ENCODE measurements at regions not wholly inside any gene's neighbourhood (a gene's known extent, or its start where the extent isn't known, plus 50 kb on each side); places are given as distances from the start of the nearest gene placed in this dataset.

DNA sequence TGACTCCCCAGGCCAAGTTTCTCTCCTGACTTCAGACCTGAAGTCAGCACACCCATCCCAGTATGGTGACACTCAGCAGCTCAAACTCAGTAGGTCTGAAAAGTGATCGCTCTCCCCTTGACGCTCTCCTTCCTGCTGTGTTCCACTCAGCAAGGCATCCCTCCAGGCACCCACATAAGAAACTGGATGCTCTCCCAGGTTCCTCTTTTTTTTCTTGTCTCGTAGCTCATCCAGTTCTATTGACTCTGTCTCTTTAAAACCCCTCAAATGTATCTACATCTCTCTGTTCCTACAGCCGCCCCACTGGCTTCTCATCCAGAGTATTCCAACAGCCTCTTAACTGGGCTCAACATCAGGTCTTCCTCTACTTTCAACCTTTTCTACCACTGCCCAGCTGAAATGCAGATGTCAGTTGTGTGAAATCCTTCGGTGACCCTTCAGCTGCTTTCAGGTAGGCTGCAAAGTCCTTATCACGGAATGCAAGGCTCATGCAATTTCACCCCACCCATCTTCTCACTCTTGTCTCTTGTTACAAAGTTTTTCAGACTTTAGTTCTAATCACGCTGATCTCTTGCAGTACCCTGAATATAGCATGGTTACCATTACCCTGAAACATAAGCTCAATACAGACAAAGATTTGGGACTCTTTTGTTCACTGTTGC, 286.2 kb upstream of the POU3F1 start:
- Histone ChIP-seq H3K4ac (ENCODE audit: low read depth, low read length) (no peak overlapping the region), H3K36me3 (ENCODE audit: control insufficient read depth, insufficient read depth, low read length) (no peaks in the 10 kb centered on the region), H3K27me3 (ENCODE audit: insufficient read depth, low read length, poor library complexity) (no peaks in the 10 kb centered on the region), H4K5ac (ENCODE audit: low read length) (no peak overlapping the region), H2AK5ac (ENCODE audit: low read length) (no peak overlapping the region), H2BK5ac (ENCODE audit: low read length) (no peak overlapping the region), H3K18ac (ENCODE audit: low read length) (no peak overlapping the region), H3K9ac (ENCODE audit: low read length) (no peak overlapping the region), H3K23ac (ENCODE audit: low read length) (no peak overlapping the region), H3K79me2 (ENCODE audit: control insufficient read depth, insufficient read depth, low read length) (no peaks in the 10 kb centered on the region), H2BK120ac (ENCODE audit: low read depth, low read length) (no peak overlapping the region), H2BK15ac (replicated peaks; ENCODE audit: low read depth) (no peak overlapping the region), H3K79me1 (ENCODE audit: low read length) (no peaks in the 10 kb centered on the region), H3K4me3 (ENCODE audit: low read length) (no peak overlapping the region), H3K4me1 (ENCODE audit: control insufficient read depth, low read depth, low read length) (peaks cover 3% of the 10 kb centered on the region), H3K56ac (ENCODE audit: low read length) (no peak overlapping the region), H3K27ac (ENCODE audit: low read depth, low read length) (no peak overlapping the region), H4K8ac (ENCODE audit: low read depth, low read length) (no peak overlapping the region), H3K4me2 (ENCODE audit: low read length) (no peak overlapping the region)
- DNase-seq: no peak
- WGBS (ENCODE audit: extremely low coverage, insufficient coverage, low lambda C conversion rate): no CpG with 5 or more reads among the region's 7 CpGs

DNA sequence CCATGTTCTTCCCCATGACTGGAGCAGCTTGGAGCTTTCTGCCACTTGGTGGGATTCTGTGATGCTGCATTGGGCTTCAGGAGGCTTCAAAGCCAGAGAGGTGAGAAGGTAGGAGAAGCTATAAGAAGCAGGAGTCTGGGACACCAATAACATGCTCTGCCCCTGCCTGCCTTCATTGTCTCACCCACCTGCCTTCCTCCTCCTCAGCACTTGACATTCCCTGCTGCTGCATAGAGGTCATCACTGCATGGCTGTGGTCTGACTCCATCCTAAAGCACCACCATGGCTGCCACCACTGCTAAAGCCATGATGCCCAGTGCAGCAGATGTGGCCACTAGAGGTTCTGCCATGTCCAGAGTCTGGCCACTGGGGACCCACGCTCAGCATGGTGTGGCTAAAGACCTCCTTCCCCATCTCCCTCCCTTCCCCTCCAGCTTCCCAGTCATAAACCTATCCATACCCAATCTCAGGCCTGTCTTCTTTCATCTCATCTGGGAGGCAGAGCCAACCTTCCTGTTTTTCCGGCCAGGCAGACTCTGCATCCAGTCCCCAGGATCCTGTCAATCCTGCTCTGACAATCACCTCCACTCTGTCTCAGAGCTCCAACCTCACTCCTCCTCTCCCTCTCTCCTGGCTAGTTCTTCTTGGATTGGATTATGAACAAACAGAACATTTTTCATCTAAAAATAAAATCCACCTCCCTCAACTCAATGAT, 285.1 kb upstream of the POU3F1 start:
- DNase-seq: no peak
- Histone ChIP-seq H4K8ac (ENCODE audit: low read depth, low read length) (no peak overlapping the region), H3K4ac (ENCODE audit: low read depth, low read length) (no peak overlapping the region), H2BK15ac (replicated peaks; ENCODE audit: low read depth) (no peak overlapping the region), H3K4me3 (ENCODE audit: low read length) (no peak overlapping the region), H3K27ac (ENCODE audit: low read depth, low read length) (no peak overlapping the region), H3K79me1 (ENCODE audit: low read length) (no peaks in the 10 kb centered on the region), H3K9ac (ENCODE audit: low read length) (no peak overlapping the region), H4K5ac (ENCODE audit: low read length) (no peak overlapping the region), H3K27me3 (ENCODE audit: insufficient read depth, low read length, poor library complexity) (no peaks in the 10 kb centered on the region), H2BK120ac (ENCODE audit: low read depth, low read length) (no peak overlapping the region), H3K56ac (ENCODE audit: low read length) (no peak overlapping the region), H3K36me3 (ENCODE audit: control insufficient read depth, insufficient read depth, low read length) (no peaks in the 10 kb centered on the region), H3K18ac (ENCODE audit: low read length) (no peak overlapping the region), H3K4me2 (ENCODE audit: low read length) (no peak overlapping the region), H3K4me1 (ENCODE audit: control insufficient read depth, low read depth, low read length) (peaks cover 3% of the 10 kb centered on the region), H2AK5ac (ENCODE audit: low read length) (no peak overlapping the region), H3K79me2 (ENCODE audit: control insufficient read depth, insufficient read depth, low read length) (no peaks in the 10 kb centered on the region), H3K23ac (ENCODE audit: low read length) (no peak overlapping the region), H2BK5ac (ENCODE audit: low read length) (no peak overlapping the region)
- WGBS (ENCODE audit: extremely low coverage, insufficient coverage, low lambda C conversion rate): no CpG with 5 or more reads among the region's 2 CpGs

DNA sequence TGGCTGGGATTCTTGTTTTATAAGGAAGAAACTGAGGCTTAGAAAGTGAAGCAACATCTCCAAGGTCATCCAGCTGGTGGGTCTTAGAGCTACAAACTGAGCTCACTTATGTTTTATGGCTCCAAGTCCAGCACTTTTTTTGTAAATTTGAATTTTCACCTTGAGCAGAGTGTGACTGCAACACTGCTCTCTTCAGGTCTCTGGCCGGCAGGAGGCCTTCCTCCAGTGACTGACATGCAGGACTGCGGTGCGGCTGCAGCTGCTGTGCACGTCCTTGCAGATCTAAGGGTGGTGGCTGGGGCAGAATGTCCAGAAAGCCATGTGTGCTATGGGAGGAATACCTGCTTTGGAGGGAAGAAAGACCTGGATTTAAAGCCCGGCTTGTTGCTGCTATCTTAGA, 284.2 kb upstream of the POU3F1 start:
- no peak overlapping the region for H3K4me2 ChIP-seq (ENCODE audit: low read length)
- H3K36me3 ChIP-seq (ENCODE audit: control insufficient read depth, insufficient read depth, low read length): no peaks in the 10 kb centered on the region
- H2BK15ac ChIP-seq (replicated peaks; ENCODE audit: low read depth): no peak overlapping the region
- no peak overlapping the region for H4K8ac ChIP-seq (ENCODE audit: low read depth, low read length)
- no peak overlapping the region for H2BK5ac ChIP-seq (ENCODE audit: low read length)
- DNase-seq: no peak
- H3K4me3 ChIP-seq (ENCODE audit: low read length): no peak overlapping the region
- H3K79me1 ChIP-seq (ENCODE audit: low read length): no peaks in the 10 kb centered on the region
- WGBS (ENCODE audit: extremely low coverage, insufficient coverage, low lambda C conversion rate): no CpG with 5 or more reads among the region's 5 CpGs
- H3K9ac ChIP-seq (ENCODE audit: low read length): no peak overlapping the region
- no peaks in the 10 kb centered on the region for H3K27me3 ChIP-seq (ENCODE audit: insufficient read depth, low read length, poor library complexity)
- no peak overlapping the region for H3K4ac ChIP-seq (ENCODE audit: low read depth, low read length)
- H2AK5ac ChIP-seq (ENCODE audit: low read length): no peak overlapping the region
- peaks cover 3% of the 10 kb centered on the region for H3K4me1 ChIP-seq (ENCODE audit: control insufficient read depth, low read depth, low read length)
- no peak overlapping the region for H3K23ac ChIP-seq (ENCODE audit: low read length)
- no peak overlapping the region for H4K5ac ChIP-seq (ENCODE audit: low read length)
- H3K79me2 ChIP-seq (ENCODE audit: control insufficient read depth, insufficient read depth, low read length): no peaks in the 10 kb centered on the region
- H2BK120ac ChIP-seq (ENCODE audit: low read depth, low read length): no peak overlapping the region
- H3K18ac ChIP-seq (ENCODE audit: low read length): no peak overlapping the region
- no peak overlapping the region for H3K56ac ChIP-seq (ENCODE audit: low read length)
- H3K27ac ChIP-seq (ENCODE audit: low read depth, low read length): no peak overlapping the region

DNA sequence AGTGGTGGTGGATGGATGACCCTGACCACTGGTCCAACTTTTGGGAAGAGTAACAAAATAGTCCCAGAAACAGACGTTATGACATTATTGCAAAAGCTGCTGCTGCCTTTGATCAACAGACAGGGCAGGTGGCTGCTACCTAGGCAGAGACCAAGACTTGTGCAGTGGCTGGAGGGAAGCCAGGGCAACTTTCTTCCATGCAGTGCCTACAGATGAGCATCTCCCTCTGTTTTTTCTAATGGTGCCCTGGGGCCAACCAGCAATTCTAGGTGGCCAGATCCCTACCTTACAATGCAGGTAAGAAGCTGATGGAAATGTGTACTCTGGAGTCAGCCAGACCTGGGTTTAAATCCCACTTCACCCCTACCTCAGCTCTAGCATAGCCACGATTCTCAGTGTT, 283.1 kb upstream of the POU3F1 start:
- H3K79me2 ChIP-seq (ENCODE audit: control insufficient read depth, insufficient read depth, low read length): no peaks in the 10 kb centered on the region
- no peak overlapping the region for H2AK5ac ChIP-seq (ENCODE audit: low read length)
- no peak overlapping the region for H3K23ac ChIP-seq (ENCODE audit: low read length)
- no peak overlapping the region for H3K27ac ChIP-seq (ENCODE audit: low read depth, low read length)
- H3K27me3 ChIP-seq (ENCODE audit: insufficient read depth, low read length, poor library complexity): no peaks in the 10 kb centered on the region
- no peak overlapping the region for H3K4me2 ChIP-seq (ENCODE audit: low read length)
- peaks cover 3% of the 10 kb centered on the region for H3K4me1 ChIP-seq (ENCODE audit: control insufficient read depth, low read depth, low read length)
- H4K5ac ChIP-seq (ENCODE audit: low read length): no peak overlapping the region
- WGBS (ENCODE audit: extremely low coverage, insufficient coverage, low lambda C conversion rate): no CpG with 5 or more reads among the region's 2 CpGs
- no peak overlapping the region for H2BK120ac ChIP-seq (ENCODE audit: low read depth, low read length)
- H3K56ac ChIP-seq (ENCODE audit: low read length): no peak overlapping the region
- H3K4ac ChIP-seq (ENCODE audit: low read depth, low read length): no peak overlapping the region
- no peaks in the 10 kb centered on the region for H3K36me3 ChIP-seq (ENCODE audit: control insufficient read depth, insufficient read depth, low read length)
- H2BK5ac ChIP-seq (ENCODE audit: low read length): no peak overlapping the region
- H3K4me3 ChIP-seq (ENCODE audit: low read length): no peak overlapping the region
- no peak overlapping the region for H4K8ac ChIP-seq (ENCODE audit: low read depth, low read length)
- no peak overlapping the region for H2BK15ac ChIP-seq (replicated peaks; ENCODE audit: low read depth)
- H3K18ac ChIP-seq (ENCODE audit: low read length): no peak overlapping the region
- no peak for DNase-seq
- no peaks in the 10 kb centered on the region for H3K79me1 ChIP-seq (ENCODE audit: low read length)
- no peak overlapping the region for H3K9ac ChIP-seq (ENCODE audit: low read length)

DNA sequence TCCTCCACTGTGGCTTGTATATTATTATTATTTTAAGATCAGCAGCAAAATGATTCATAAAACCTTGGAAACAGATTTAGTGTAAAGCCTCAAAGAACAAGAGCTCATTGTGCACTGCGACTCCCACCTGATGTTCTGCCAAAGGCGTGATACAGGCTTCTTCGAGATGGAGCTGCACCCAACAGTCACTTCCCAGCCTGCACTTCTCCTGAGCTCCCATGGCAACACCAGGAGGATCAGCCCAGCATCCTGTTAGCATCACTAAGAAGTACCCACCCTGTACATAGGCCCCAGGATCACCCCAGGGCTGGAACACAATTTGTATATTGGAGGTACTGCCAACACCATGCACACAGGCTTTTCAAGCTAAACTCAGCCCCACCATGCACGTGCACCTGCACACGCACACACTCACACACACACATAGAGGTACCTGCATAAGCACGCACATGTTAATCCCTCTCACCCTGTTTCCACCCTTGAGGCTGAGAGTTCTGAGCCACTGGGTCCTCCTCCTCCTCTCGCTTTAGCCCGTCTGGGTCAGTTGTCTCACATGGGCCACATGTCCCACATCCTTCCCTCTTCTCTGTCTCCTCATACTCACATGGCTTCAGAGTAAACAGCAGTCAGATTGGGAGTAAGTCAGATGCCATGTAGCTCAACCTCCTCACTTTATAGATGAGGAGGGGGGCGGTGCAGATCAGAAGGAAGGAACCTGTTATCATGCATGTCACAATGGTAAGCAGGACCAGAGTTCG, 281.9 kb upstream of the POU3F1 start:
- no peak overlapping the region for H3K18ac ChIP-seq (ENCODE audit: low read length)
- H3K4me2 ChIP-seq (ENCODE audit: low read length): no peak overlapping the region
- no peak overlapping the region for H2BK120ac ChIP-seq (ENCODE audit: low read depth, low read length)
- H3K4me1 ChIP-seq (ENCODE audit: control insufficient read depth, low read depth, low read length): peaks cover 3% of the 10 kb centered on the region
- no peak overlapping the region for H2BK5ac ChIP-seq (ENCODE audit: low read length)
- WGBS (ENCODE audit: extremely low coverage, insufficient coverage, low lambda C conversion rate): no CpG with 5 or more reads among the region's 10 CpGs
- no peak overlapping the region for H3K27ac ChIP-seq (ENCODE audit: low read depth, low read length)
- no peaks in the 10 kb centered on the region for H3K36me3 ChIP-seq (ENCODE audit: control insufficient read depth, insufficient read depth, low read length)
- no peak overlapping the region for H3K56ac ChIP-seq (ENCODE audit: low read length)
- no peak overlapping the region for H2AK5ac ChIP-seq (ENCODE audit: low read length)
- H3K9ac ChIP-seq (ENCODE audit: low read length): no peak overlapping the region
- H4K8ac ChIP-seq (ENCODE audit: low read depth, low read length): no peak overlapping the region
- no peaks in the 10 kb centered on the region for H3K79me2 ChIP-seq (ENCODE audit: control insufficient read depth, insufficient read depth, low read length)
- no peak overlapping the region for H3K4ac ChIP-seq (ENCODE audit: low read depth, low read length)
- H3K23ac ChIP-seq (ENCODE audit: low read length): no peak overlapping the region
- H3K27me3 ChIP-seq (ENCODE audit: insufficient read depth, low read length, poor library complexity): no peaks in the 10 kb centered on the region
- no peaks in the 10 kb centered on the region for H3K79me1 ChIP-seq (ENCODE audit: low read length)
- H3K4me3 ChIP-seq (ENCODE audit: low read length): no peak overlapping the region
- no peak for DNase-seq
- H4K5ac ChIP-seq (ENCODE audit: low read length): no peak overlapping the region
- H2BK15ac ChIP-seq (replicated peaks; ENCODE audit: low read depth): no peak overlapping the region
